BJ (cell line): ENCODE measurements at regions not wholly inside any gene's neighbourhood (a gene's known extent, or its start where the extent isn't known, plus 50 kb on each side); places are given as distances from the start of the nearest gene placed in this dataset.

ENCODE experiments used
- CTCF ChIA-PET: fragments of 350-600 bp; formaldehyde crosslinking; extraction: SDS; loops from one replicate; lab custom pipeline; 2021; ENCODE audit warnings: antibody characterized with exemption, inconsistent platforms; lab: Yijun Ruan, JAX
- POLR2A ChIA-PET: fragments of 300-600 bp; sonication (Branson Sonifier 250); formaldehyde crosslinking; extraction: SDS; loops from one replicate; lab custom pipeline; 2021; ENCODE audit warnings: antibody characterized with exemption; lab: Charles Lee
- DNase-seq: peaks from one replicate; pipeline ENCODE4 v3.0.0-alpha.2; 2011; ENCODE audit warnings: low read depth
- H3K27me3 ChIP-seq: 2 replicates; pipeline ENCODE4 v1.6.0; 2011; ENCODE audit warnings: low read length; ENCODE audit not compliant: control insufficient read depth, insufficient read depth
- H3K36me3 ChIP-seq: 2 replicates; pipeline ENCODE4 v1.5.1; 2011; ENCODE audit warnings: low read length; ENCODE audit not compliant: control insufficient read depth, insufficient read depth
- H3K4me3 ChIP-seq: 2 replicates; pipeline ENCODE4 v1.5.1; 2011; ENCODE audit warnings: low read depth, mild to moderate bottlenecking, control low read depth, low read length
- CTCF ChIP-seq: IDR thresholded peaks from 2 replicates; pipeline ENCODE4 v1.5.1; 2011; ENCODE audit warnings: low read depth, mild to moderate bottlenecking, control low read depth, inconsistent platforms, low read length, moderate library complexity; ENCODE audit not compliant: insufficient read depth

GRCh38 chr12:67112586-67112985, 156.6 kb upstream of the CAND1 start:
- TF ChIP-seq CTCF, result no peak
- H3K27me3 ChIP-seq, result no peaks in the 10 kb centered on the region
- ChIA-PET CTCF (no interaction called here), POLR2A (no interaction called here)
- no peak overlapping the region for H3K4me3 ChIP-seq
- H3K36me3 ChIP-seq, result no peaks in the 10 kb centered on the region
- no peak for DNase-seq

GRCh38 chr12:67116134-67116533, 153.0 kb upstream of the CAND1 start:
- TF ChIP-seq CTCF, result no peak
- ChIA-PET CTCF (no interaction called here), POLR2A (no interaction called here)
- Histone ChIP-seq H3K27me3 (no peaks in the 10 kb centered on the region), H3K36me3 (no peaks in the 10 kb centered on the region), H3K4me3 (no peak overlapping the region)
- DNase-seq, result no peak

- TF ChIP-seq CTCF, result no peak
- DNase-seq, result no peak
- ChIA-PET POLR2A (no interaction called here), CTCF (interaction anchor here (1.0 kb wide), 1 partner anchor 27 kb away, joined by 3 read pairs; no protein-coding TSS in a partner anchor)
- H3K36me3 ChIP-seq, result no peaks in the 10 kb centered on the region
- no peaks in the 10 kb centered on the region for H3K27me3 ChIP-seq
- no peak overlapping the region for H3K4me3 ChIP-seq
Observed at GRCh38 chr12:67122584-67122983, 146.6 kb upstream of the CAND1 start.

- DNase-seq, result no peak
- H3K27me3 ChIP-seq, result no peaks in the 10 kb centered on the region
- CTCF ChIA-PET, result interaction anchor here (0.6 kb wide), 1 partner anchor 267 kb away, joined by 3 read pairs; no protein-coding TSS in a partner anchor
- H3K4me3 ChIP-seq, result no peak overlapping the region
- POLR2A ChIA-PET, result no interaction called here
- no peak for TF ChIP-seq CTCF
- H3K36me3 ChIP-seq, result no peaks in the 10 kb centered on the region
Observed at GRCh38 chr12:67137256-67137655, 131.9 kb upstream of the CAND1 start.

GRCh38 chr12:67141296-67142018, 127.7 kb upstream of the CAND1 start:
- Histone ChIP-seq H3K36me3 (no peaks in the 10 kb centered on the region), H3K27me3 (no peaks in the 10 kb centered on the region), H3K4me3 (no peak overlapping the region)
- ChIA-PET CTCF (interaction anchor here (1.6 kb wide), 1 partner anchor 20 kb away, joined by 5 read pairs; no protein-coding TSS in a partner anchor), POLR2A (no interaction called here)
- TF ChIP-seq CTCF, result no peak
- no peak for DNase-seq
